C4-2B (cell line): ENCODE measurements at regions not wholly inside any gene's neighbourhood (a gene's known extent, or its start where the extent isn't known, plus 50 kb on each side); places are given as distances from the start of the nearest gene placed in this dataset.
"Not testable (repeated sequence)": the region's sequence is repeated elsewhere in the genome, so short reads cannot be mapped to it uniquely, and the experiment has no call there.

Experiments used
- CTCF ChIP-seq: fragments of 450-650 bp; conservative IDR thresholded peaks from 2 replicates; pipeline ENCODE4 v1.5.1; 2017; ENCODE audit warnings: mild to moderate bottlenecking
- ZFX ChIP-seq: fragments of 450-650 bp; IDR thresholded peaks from 2 replicates; pipeline ENCODE4 v1.6.1; 2017

GRCh38 chr3:127491024-127491305 is 99.6 kb downstream of the TPRA1 start:
- TF ChIP-seq CTCF, ZFX: not testable (repeated sequence)
